IMR-90 (cell line): ENCODE measurements at regions not wholly inside any gene's neighbourhood (a gene's known extent, or its start where the extent isn't known, plus 50 kb on each side); places are given as distances from the start of the nearest gene placed in this dataset.

ENCODE experiments used
- ATAC-seq: fragments of 200-7000 bp; cut with Tn5 transposase; 2 replicates; pipeline ENCODE4 v1.9.1; 2020; ENCODE audit warnings: low read depth, mild to moderate bottlenecking, moderate library complexity
- BruUV-seq: library from RNA; stranded (reverse); fragments of 400-500 nt; replicated peaks from 2 replicates; lab custom pipeline; 2021; lab: Mats Ljungman, UMichigan
- CTCF ChIA-PET: fragments of 300-600 bp; formaldehyde crosslinking; extraction: SDS; loops from one replicate; lab custom pipeline; 2021; ENCODE audit warnings: antibody characterized with exemption; lab: Yijun Ruan, JAX
- POLR2A ChIA-PET: fragments of 300-600 bp; sonication (Branson Sonifier 250); formaldehyde crosslinking; loops from one replicate; lab custom pipeline; 2022; ENCODE audit warnings: antibody characterized with exemption; ENCODE audit not compliant: unreplicated experiment; lab: Charles Lee
- DNase-seq: peaks from one replicate; pipeline ENCODE4 v3.0.0; 2013
- H2AFZ ChIP-seq: replicated peaks from 2 replicates; pipeline ENCODE3; 2013; ENCODE audit warnings: low read length, mild to moderate bottlenecking; ENCODE audit not compliant: poor library complexity
- H2AK5ac ChIP-seq: 2 replicates; pipeline ENCODE4 v1.6.1; 2013; ENCODE audit warnings: low read depth, low read length, inconsistent platforms
- H2AK9ac ChIP-seq: replicated peaks from 2 replicates; pipeline ENCODE3; 2013; ENCODE audit warnings: mild to moderate bottlenecking, low read depth, low read length, moderate library complexity; ENCODE audit not compliant: poor library complexity
- H2BK120ac ChIP-seq: 2 replicates; pipeline ENCODE4 v1.6.1; 2013; ENCODE audit warnings: low read depth, low read length, inconsistent platforms
- H2BK15ac ChIP-seq: 3 replicates; pipeline ENCODE4 v1.6.1; 2013; ENCODE audit warnings: low read depth, low read length, inconsistent platforms
- H2BK20ac ChIP-seq: 2 replicates; pipeline ENCODE4 v1.6.1; 2013; ENCODE audit warnings: low read depth, mild to moderate bottlenecking, inconsistent platforms, low read length, moderate library complexity
- H2BK5ac ChIP-seq: 2 replicates; pipeline ENCODE4 v1.6.1; 2013; ENCODE audit warnings: mild to moderate bottlenecking, low read depth, low read length, inconsistent platforms; ENCODE audit not compliant: poor library complexity, severe bottlenecking
- H3K14ac ChIP-seq: replicated peaks from 2 replicates; pipeline ENCODE4 v1.6.1; 2013; ENCODE audit warnings: low read depth, low read length, inconsistent platforms
- H3K18ac ChIP-seq: 2 replicates; pipeline ENCODE4 v1.6.1; 2013; ENCODE audit warnings: low read depth, low read length, control low read depth
- H3K23ac ChIP-seq: 2 replicates; pipeline ENCODE4 v1.6.1; 2013; ENCODE audit warnings: low read depth, low read length, inconsistent platforms
- H3K27ac ChIP-seq: 2 replicates; pipeline ENCODE4 v1.5.1; 2013; ENCODE audit warnings: mild to moderate bottlenecking, control low read depth, low read length; ENCODE audit not compliant: insufficient read depth
- H3K27me3 ChIP-seq: 2 replicates; pipeline ENCODE4 v1.6.1; 2013; ENCODE audit warnings: low read length; ENCODE audit not compliant: control insufficient read depth, insufficient read depth
- H3K36me3 ChIP-seq: 2 replicates; pipeline ENCODE4 v1.6.1; 2013; ENCODE audit warnings: low read length, mixed read lengths; ENCODE audit not compliant: control insufficient read depth, insufficient read depth
- H3K4ac ChIP-seq: 2 replicates; pipeline ENCODE4 v1.6.1; 2013; ENCODE audit warnings: low read depth, low read length, inconsistent platforms
- H3K4me1 ChIP-seq: 2 replicates; pipeline ENCODE4 v1.6.1; 2013; ENCODE audit warnings: low read length, mixed read lengths; ENCODE audit not compliant: control insufficient read depth, insufficient read depth
- H3K4me2 ChIP-seq: 2 replicates; pipeline ENCODE4 v1.6.1; 2013; ENCODE audit warnings: low read depth, mild to moderate bottlenecking, control low read depth, low read length, moderate library complexity
- H3K4me3 ChIP-seq: 2 replicates; pipeline ENCODE4 v1.5.1; 2013; ENCODE audit warnings: low read depth, mild to moderate bottlenecking, control low read depth, low read length, moderate library complexity; ENCODE audit not compliant: insufficient read depth
- H3K56ac ChIP-seq: 2 replicates; pipeline ENCODE4 v1.6.1; 2013; ENCODE audit warnings: low read length, inconsistent platforms; ENCODE audit not compliant: insufficient read depth; ENCODE audit errors: extremely low read depth
- H3K79me1 ChIP-seq, 2 experiments: 2 replicates each; pipeline ENCODE4 v1.6.1; 2013; ENCODE audit warnings: low read length in 2 of 2, inconsistent platforms in 1 of 2, low read depth in 1 of 2
- H3K9ac ChIP-seq: 2 replicates; pipeline ENCODE4 v1.6.1; 2013; ENCODE audit warnings: low read depth, low read length, control low read depth
- H3K9me1 ChIP-seq: 2 replicates; pipeline ENCODE4 v1.6.1; 2013; ENCODE audit warnings: low read length, inconsistent platforms; ENCODE audit not compliant: insufficient read depth
- H3K9me3 ChIP-seq: 2 replicates; pipeline ENCODE4 v1.6.1; 2013; ENCODE audit warnings: low read length; ENCODE audit not compliant: control insufficient read depth, insufficient read depth
- H4K20me1 ChIP-seq: 2 replicates; pipeline ENCODE4 v1.6.1; 2013; ENCODE audit warnings: low read length, inconsistent platforms; ENCODE audit not compliant: insufficient read depth
- H4K5ac ChIP-seq: 2 replicates; pipeline ENCODE4 v1.6.1; 2013; ENCODE audit warnings: mild to moderate bottlenecking, low read depth, low read length, control low read depth
- H4K8ac ChIP-seq, 2 experiments: 2 replicates each; pipeline ENCODE4 v1.6.1; 2013; ENCODE audit warnings: low read depth in 2 of 2, low read length in 2 of 2, control low read depth in 1 of 2, inconsistent platforms in 1 of 2
- H4K91ac ChIP-seq: 2 replicates; pipeline ENCODE4 v1.6.1; 2013; ENCODE audit warnings: low read depth, low read length, inconsistent platforms; ENCODE audit not compliant: insufficient read depth
- BHLHE40 ChIP-seq: fragments of 150-350 bp; IDR thresholded peaks from 2 replicates; pipeline ENCODE4 v1.6.1; 2016; ENCODE audit warnings: mild to moderate bottlenecking, low read depth, low read length
- CEBPB ChIP-seq: IDR thresholded peaks from 2 replicates; pipeline ENCODE4 v1.6.1; 2012; ENCODE audit warnings: low read depth, low read length, improper control_type of control experiment
- CHD1 ChIP-seq: IDR thresholded peaks from 2 replicates; pipeline ENCODE4 v1.6.1; 2012; ENCODE audit warnings: low read depth, low read length, improper control_type of control experiment
- CTCF ChIP-seq: conservative IDR thresholded peaks from 2 replicates; pipeline ENCODE4 v1.5.1; 2012; ENCODE audit warnings: mild to moderate bottlenecking, low read depth, low read length, improper control_type of control experiment
- ELK1 ChIP-seq: fragments of 150-350 bp; IDR thresholded peaks from 2 replicates; pipeline ENCODE4 v1.6.1; 2016; ENCODE audit warnings: low read depth, mild to moderate bottlenecking, low read length, moderate library complexity, borderline replicate concordance
- FOS ChIP-seq: fragments of 150-350 bp; IDR thresholded peaks from 2 replicates; pipeline ENCODE4 v1.6.1; 2016; ENCODE audit warnings: low read depth, low read length
- MAFK ChIP-seq: IDR thresholded peaks from 2 replicates; pipeline ENCODE4 v1.6.1; 2012; ENCODE audit warnings: low read depth, low read length, improper control_type of control experiment
- MAZ ChIP-seq: IDR thresholded peaks from 2 replicates; pipeline ENCODE4 v1.6.1; 2012; ENCODE audit warnings: low read depth, mild to moderate bottlenecking, low read length, improper control_type of control experiment, moderate library complexity, borderline replicate concordance
- MXI1 ChIP-seq: IDR thresholded peaks from 2 replicates; pipeline ENCODE4 v1.6.1; 2012; ENCODE audit warnings: low read depth, mild to moderate bottlenecking, low read length, moderate library complexity, borderline replicate concordance
- NFE2L2 ChIP-seq: fragments of 150-350 bp; IDR thresholded peaks from 2 replicates; pipeline ENCODE4 v1.6.1; 2016; ENCODE audit warnings: low read depth, mild to moderate bottlenecking, low read length
- POLR2A ChIP-seq: IDR thresholded peaks from 2 replicates; pipeline ENCODE4 v1.6.1; 2012; ENCODE audit warnings: mild to moderate bottlenecking, low read depth, low read length
- RAD21 ChIP-seq: IDR thresholded peaks from 2 replicates; pipeline ENCODE4 v1.6.1; 2012; ENCODE audit warnings: low read length, improper control_type of control experiment
- RCOR1 ChIP-seq: IDR thresholded peaks from 2 replicates; pipeline ENCODE4 v1.6.1; 2012; ENCODE audit warnings: mild to moderate bottlenecking, low read length, improper control_type of control experiment; ENCODE audit not compliant: insufficient replicate concordance
- RFX5 ChIP-seq: IDR thresholded peaks from 2 replicates; pipeline ENCODE4 v1.8.0; 2012; ENCODE audit warnings: low read depth, mild to moderate bottlenecking, low read length, moderate library complexity
- USF2 ChIP-seq: fragments of 150-350 bp; IDR thresholded peaks from 2 replicates; pipeline ENCODE4 v1.6.1; 2017; ENCODE audit warnings: mild to moderate bottlenecking, antibody characterized with exemption, low read length, low read depth
- WGBS, 2 experiments: methylation state at CpG; one replicate each; pipeline versions ENCODE4 v1.1.5 to v1.1.7; 2013; ENCODE audit warnings: missing lambda C conversion rate in 2 of 2; ENCODE audit not compliant: insufficient read length in 1 of 2; ENCODE audit errors: extremely low coverage in 2 of 2; 5-methylcytosine and 5-hydroxymethylcytosine counted together
- dilution Hi-C: fragments of 300-500 bp; cut with HindIII; formaldehyde crosslinking; loops from one replicate; pipeline ENCODE4 v1.14.3; 2018; ENCODE audit warnings: low sequenced_read_pairs; ENCODE audit not compliant: unreplicated experiment
- in situ Hi-C: fragments of 300-500 bp; cut with MboI; formaldehyde crosslinking; loops from 3 replicates; pipeline ENCODE4 v1.14.3; 2019; ENCODE audit warnings: low sequenced_read_pairs, inconsistent platforms, mixed read lengths
- intact Hi-C: fragments of 100-400 bp; cut with micrococcal nuclease; formaldehyde crosslinking; loops from 2 replicates; pipeline ENCODE4 v1.10.0; 2022

GRCh38 chr14:104359301-104359968, 220.1 kb upstream of the C14orf180 start:
- Histone ChIP-seq H3K9me1 (no peaks in the 10 kb centered on the region), H2BK120ac (no peak overlapping the region), H3K9ac (no peak overlapping the region), H3K56ac (no peak overlapping the region), H2AK9ac (no peak overlapping the region), H4K5ac (no peak overlapping the region), H4K91ac (no peak overlapping the region), H3K36me3 (no peaks in the 10 kb centered on the region), H3K4me2 (no peak overlapping the region), H3K79me1 (no peaks in the 10 kb centered on the region), H2AK5ac (no peak overlapping the region), H2BK15ac (no peak overlapping the region), H3K14ac (no peak overlapping the region), H3K4me1 (no peaks in the 10 kb centered on the region), H4K20me1 (no peaks in the 10 kb centered on the region), H3K23ac (no peak overlapping the region), H2BK20ac (no peak overlapping the region), H3K4ac (no peak overlapping the region), H2AFZ (no peak overlapping the region), H4K8ac (no peak overlapping the region), H3K27ac (no peak overlapping the region), H3K4me3 (no peak overlapping the region), H2BK5ac (no peak overlapping the region), H3K18ac (no peak overlapping the region), H3K9me3 (peaks cover 55% of the 10 kb centered on the region), H3K27me3 (no peaks in the 10 kb centered on the region)
- DNase-seq (no peak), ATAC-seq (no peak)
- TF ChIP-seq MAFK, result no peak
- no peak for TF ChIP-seq MXI1
- no peak for TF ChIP-seq NFE2L2
- TF ChIP-seq CEBPB, result no peak
- no peak for TF ChIP-seq RCOR1
- no peak for TF ChIP-seq MAZ
- no peak for TF ChIP-seq CTCF
- no peak for TF ChIP-seq POLR2A
- no peak for TF ChIP-seq RFX5
- no peak for TF ChIP-seq ELK1
- TF ChIP-seq RAD21, result no peak
- TF ChIP-seq CHD1, result no peak
- TF ChIP-seq FOS, result no peak
- no peak for TF ChIP-seq USF2
- no peak for TF ChIP-seq BHLHE40
- 42% methylated on average over 10 of the region's 14 CpGs; no CpG with 5 or more reads in 1 of the 2 experiments for WGBS, 2 experiments
- CTCF ChIA-PET, result no interaction called here
- BruUV-seq, result no TSS peak
- POLR2A ChIA-PET, result no interaction called here
- in situ Hi-C loops (no loop called here), intact Hi-C loops (no loop called here), dilution Hi-C loops (no loop called here)
